H9 (cell line): ENCODE measurements at regions not wholly inside any gene's neighbourhood (a gene's known extent, or its start where the extent isn't known, plus 50 kb on each side); places are given as distances from the start of the nearest gene placed in this dataset.

Experiments used
- DNase-seq: peaks from one replicate; pipeline ENCODE4 v3.0.0-alpha.2; 2017
- H2AFZ ChIP-seq: one replicate; pipeline ENCODE4 v1.6.1; 2013; ENCODE audit warnings: mild to moderate bottlenecking, low read length, control low read depth, moderate library complexity
- H2AK5ac ChIP-seq: 2 replicates; pipeline ENCODE4 v1.6.1; 2013; ENCODE audit warnings: low read length, control low read depth, mixed read lengths; ENCODE audit not compliant: insufficient read length
- H2BK120ac ChIP-seq: one replicate; pipeline ENCODE4 v1.6.1; 2013; ENCODE audit warnings: low read depth, mild to moderate bottlenecking, low read length, control low read depth, inconsistent platforms; ENCODE audit not compliant: poor library complexity, severe bottlenecking
- H2BK12ac ChIP-seq: 2 replicates; pipeline ENCODE4 v1.6.1; 2013; ENCODE audit warnings: low read length, control low read depth, mixed read lengths, low read depth; ENCODE audit not compliant: insufficient read length
- H2BK15ac ChIP-seq: 2 replicates; pipeline ENCODE4 v1.6.1; 2013; ENCODE audit warnings: low read depth, low read length, control low read depth
- H2BK20ac ChIP-seq: one replicate; pipeline ENCODE4 v1.6.1; 2013; ENCODE audit warnings: low read depth, mild to moderate bottlenecking, low read length, control low read depth, inconsistent platforms; ENCODE audit not compliant: poor library complexity, severe bottlenecking
- H2BK5ac ChIP-seq: 2 replicates; pipeline ENCODE4 v1.6.1; 2013; ENCODE audit warnings: low read length, control low read depth, mixed read lengths; ENCODE audit not compliant: insufficient read length
- H3K14ac ChIP-seq: 2 replicates; pipeline ENCODE4 v1.6.1; 2013; ENCODE audit warnings: low read length, control low read depth; ENCODE audit not compliant: insufficient read depth
- H3K18ac ChIP-seq: 2 replicates; pipeline ENCODE4 v1.6.1; 2013; ENCODE audit warnings: low read depth, mild to moderate bottlenecking, mixed read lengths, low read length, control low read depth; ENCODE audit not compliant: insufficient read length
- H3K23ac ChIP-seq: 2 replicates; pipeline ENCODE4 v1.6.1; 2013; ENCODE audit warnings: low read length, control low read depth, mixed read lengths, low read depth; ENCODE audit not compliant: insufficient read length
- H3K23me2 ChIP-seq: 2 replicates; pipeline ENCODE4 v1.6.1; 2013; ENCODE audit warnings: low read depth, mild to moderate bottlenecking, mixed read lengths, low read length, control low read depth; ENCODE audit not compliant: insufficient read length, poor library complexity, severe bottlenecking
- H3K27ac ChIP-seq: 2 replicates; pipeline ENCODE4 v1.5.1; 2013; ENCODE audit warnings: low read length, control low read depth, mixed read lengths, low read depth; ENCODE audit not compliant: insufficient read length
- H3K27me3 ChIP-seq: 2 replicates; pipeline ENCODE4 v1.6.1; 2013; ENCODE audit warnings: low read length, control low read depth, inconsistent platforms; ENCODE audit not compliant: insufficient read depth
- H3K4ac ChIP-seq: 2 replicates; pipeline ENCODE4 v1.6.1; 2013; ENCODE audit warnings: low read depth, mild to moderate bottlenecking, control low read depth, inconsistent platforms, low read length, moderate library complexity
- H3K4me1 ChIP-seq: 2 replicates; pipeline ENCODE4 v1.6.1; 2013; ENCODE audit warnings: low read length, control low read depth, inconsistent platforms; ENCODE audit not compliant: insufficient read depth
- H3K4me2 ChIP-seq: 2 replicates; pipeline ENCODE4 v1.6.1; 2013; ENCODE audit warnings: low read length, control low read depth, mixed read lengths; ENCODE audit not compliant: insufficient read length, insufficient read depth
- H3K56ac ChIP-seq: 2 replicates; pipeline ENCODE4 v1.6.1; 2013; ENCODE audit warnings: low read depth, mild to moderate bottlenecking, mixed read lengths, low read length, control low read depth; ENCODE audit not compliant: insufficient read length
- H3K79me1 ChIP-seq: 2 replicates; pipeline ENCODE4 v1.6.1; 2013; ENCODE audit warnings: low read depth, mild to moderate bottlenecking, moderate library complexity, low read length, control low read depth, inconsistent platforms; ENCODE audit not compliant: insufficient read depth, poor library complexity, severe bottlenecking
- H3K79me2 ChIP-seq: 2 replicates; pipeline ENCODE4 v1.6.1; 2013; ENCODE audit warnings: low read length, control low read depth, inconsistent platforms; ENCODE audit not compliant: insufficient read depth
- H3K9ac ChIP-seq: 2 replicates; pipeline ENCODE4 v1.6.1; 2013; ENCODE audit warnings: low read length, control low read depth, mixed read lengths; ENCODE audit not compliant: insufficient read length; ENCODE audit errors: extremely low read depth
- H3K9me3 ChIP-seq: one replicate; pipeline ENCODE4 v1.6.1; 2013; ENCODE audit warnings: low read depth, low read length, inconsistent platforms; ENCODE audit not compliant: control insufficient read depth
- H3T11ph ChIP-seq: one replicate; pipeline ENCODE4 v1.6.1; 2013; ENCODE audit warnings: mild to moderate bottlenecking, low read length, control low read depth, inconsistent platforms
- H4K20me1 ChIP-seq: one replicate; pipeline ENCODE4 v1.6.1; 2013; ENCODE audit not compliant: control insufficient read depth, insufficient read length, insufficient read depth
- H4K5ac ChIP-seq: 2 replicates; pipeline ENCODE4 v1.6.1; 2013; ENCODE audit warnings: low read depth, mild to moderate bottlenecking, mixed read lengths, low read length, control low read depth; ENCODE audit not compliant: insufficient read length
- H4K8ac ChIP-seq: replicated peaks from 2 replicates; pipeline ENCODE4 v1.6.1; 2013; ENCODE audit warnings: low read length, control low read depth, mixed read lengths, low read depth; ENCODE audit not compliant: insufficient read length
- H4K91ac ChIP-seq: 2 replicates; pipeline ENCODE4 v1.6.1; 2013; ENCODE audit warnings: low read depth, mild to moderate bottlenecking, moderate library complexity, mixed read lengths, low read length, control low read depth; ENCODE audit not compliant: insufficient read length
- H3K27ac Mint-ChIP-seq, 3 experiments: 2 replicates in 2 of 3; 3 replicates in 1 of 3; pipeline ENCODE4 v1.8.0; 2020 to 2021; ENCODE audit warnings: mixed read lengths in 3 of 3, mild to moderate bottlenecking in 1 of 3, moderate library complexity in 1 of 3
- H3K27me3 Mint-ChIP-seq: 2 replicates; pipeline ENCODE4 v1.8.0; 2021; ENCODE audit warnings: low read depth, mild to moderate bottlenecking, moderate library complexity, mixed read lengths
- H3K36me3 Mint-ChIP-seq, 3 experiments: 2 replicates in 2 of 3; 3 replicates in 1 of 3; pipeline ENCODE4 v1.8.0; 2020 to 2021; ENCODE audit warnings: low read depth in 3 of 3, mixed read lengths in 3 of 3; ENCODE audit not compliant: insufficient read depth in 1 of 3
- H3K4me1 Mint-ChIP-seq, 2 experiments: 2 replicates each; pipeline ENCODE4 v1.8.0; 2020; ENCODE audit warnings: mixed read lengths in 2 of 2
- H3K4me3 Mint-ChIP-seq, 2 experiments: 2 replicates in 1 of 2; 3 replicates in 1 of 2; pipeline ENCODE4 v1.8.0; 2020 to 2021; ENCODE audit warnings: mild to moderate bottlenecking in 2 of 2, mixed read lengths in 2 of 2, moderate library complexity in 1 of 2
- H3K9me3 Mint-ChIP-seq, 2 experiments: 2 replicates in 1 of 2; 3 replicates in 1 of 2; pipeline ENCODE4 v1.8.0; 2020; ENCODE audit warnings: mild to moderate bottlenecking in 2 of 2, mixed read lengths in 2 of 2, moderate library complexity in 1 of 2
- WGBS: extraction: QIAGEN DNeasy Blood & Tissue Kit; methylation state at CpG from one replicate; pipeline ENCODE4 v1.1.7; 2013; ENCODE audit warnings: missing lambda C conversion rate, low lambda C conversion rate, mixed read lengths; ENCODE audit not compliant: insufficient read length; ENCODE audit errors: extremely low coverage; 5-methylcytosine and 5-hydroxymethylcytosine counted together
- TF ChIP-seq, protein P1 (sequence below): fragments of 200-600 bp; sonication (generic); conservative IDR thresholded peaks from 3 replicates; pipeline ENCODE4 v1.8.0; 2021; ENCODE audit warnings: antibody characterized with exemption, mild to moderate bottlenecking

GRCh38 chr7:41771717-41772116 is 68.8 kb upstream of the INHBA start:
- Histone ChIP-seq H3K23me2 (no peaks in the 10 kb centered on the region), H2AFZ (no peak overlapping the region), H3K56ac (no peak overlapping the region), H2AK5ac (no peak overlapping the region), H3K14ac (no peak overlapping the region), H3K27ac (no peak overlapping the region), H2BK120ac (no peak overlapping the region), H2BK5ac (no peak overlapping the region), H2BK20ac (no peak overlapping the region), H4K20me1 (no peaks in the 10 kb centered on the region), H3T11ph (no peak overlapping the region), H2BK12ac (no peak overlapping the region), H2BK15ac (no peak overlapping the region; the same call in 1 of the 2 replicates), H3K18ac (no peak overlapping the region), H3K79me2 (no peaks in the 10 kb centered on the region), H3K9me3 (no peaks in the 10 kb centered on the region), H3K4me2 (no peak overlapping the region), H4K8ac (no peak overlapping the region), H3K27me3 (no peaks in the 10 kb centered on the region), H3K4me1 (no peaks in the 10 kb centered on the region), H3K9ac (no peak overlapping the region), H3K4ac (no peak overlapping the region), H4K91ac (no peak overlapping the region), H4K5ac (no peak overlapping the region), H3K23ac (no peak overlapping the region), H3K79me1 (no peaks in the 10 kb centered on the region)
- peaks cover 3 to 4% of the 10 kb centered on the region in 2 experiments for H3K4me1 Mint-ChIP-seq
- no peaks in the 10 kb centered on the region for H3K27me3 Mint-ChIP-seq
- H3K9me3 Mint-ChIP-seq = peaks cover 1 to 12% of the 10 kb centered on the region in 2 experiments; a peak in 3 of 5 replicates
- WGBS = no CpG with 5 or more reads among the region's 6 CpGs
- DNase-seq = peak; percentile 59
- peaks cover 0 to 14% (median 0%) of the 10 kb centered on the region in 3 experiments; a peak in 3 of 7 replicates for H3K36me3 Mint-ChIP-seq
- no peak overlapping the region for H3K4me3 Mint-ChIP-seq
- H3K27ac Mint-ChIP-seq = no peak overlapping the region
- TF ChIP-seq, protein P1, sequence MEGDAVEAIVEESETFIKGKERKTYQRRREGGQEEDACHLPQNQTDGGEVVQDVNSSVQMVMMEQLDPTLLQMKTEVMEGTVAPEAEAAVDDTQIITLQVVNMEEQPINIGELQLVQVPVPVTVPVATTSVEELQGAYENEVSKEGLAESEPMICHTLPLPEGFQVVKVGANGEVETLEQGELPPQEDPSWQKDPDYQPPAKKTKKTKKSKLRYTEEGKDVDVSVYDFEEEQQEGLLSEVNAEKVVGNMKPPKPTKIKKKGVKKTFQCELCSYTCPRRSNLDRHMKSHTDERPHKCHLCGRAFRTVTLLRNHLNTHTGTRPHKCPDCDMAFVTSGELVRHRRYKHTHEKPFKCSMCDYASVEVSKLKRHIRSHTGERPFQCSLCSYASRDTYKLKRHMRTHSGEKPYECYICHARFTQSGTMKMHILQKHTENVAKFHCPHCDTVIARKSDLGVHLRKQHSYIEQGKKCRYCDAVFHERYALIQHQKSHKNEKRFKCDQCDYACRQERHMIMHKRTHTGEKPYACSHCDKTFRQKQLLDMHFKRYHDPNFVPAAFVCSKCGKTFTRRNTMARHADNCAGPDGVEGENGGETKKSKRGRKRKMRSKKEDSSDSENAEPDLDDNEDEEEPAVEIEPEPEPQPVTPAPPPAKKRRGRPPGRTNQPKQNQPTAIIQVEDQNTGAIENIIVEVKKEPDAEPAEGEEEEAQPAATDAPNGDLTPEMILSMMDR = peak; percentile 58
